SK-N-SH treated with all-trans-retinoic acid at 6 μM for 48 hours (cell line): ENCODE measurements at regions not wholly inside any gene's neighbourhood (a gene's known extent, or its start where the extent isn't known, plus 50 kb on each side); places are given as distances from the start of the nearest gene placed in this dataset.

Experiments
- ARNTL ChIP-seq: fragments of 450-650 bp; formaldehyde crosslinking; IDR thresholded peaks from 2 replicates; pipeline ENCODE4 v1.5.0; 2020; ENCODE audit warnings: low read depth, mild to moderate bottlenecking, moderate library complexity, borderline replicate concordance
- CSDC2 ChIP-seq: fragments of 250-450 bp; sonication (Bioruptor Pico); IDR thresholded peaks from 2 replicates; pipeline ENCODE4 v1.5.0; 2020; ENCODE audit warnings: mild to moderate bottlenecking, moderate library complexity
- ISL1 ChIP-seq: fragments of 250-450 bp; sonication (Bioruptor Pico); IDR thresholded peaks from 2 replicates; pipeline ENCODE4 v2.1.2; 2022; ENCODE audit warnings: mild to moderate bottlenecking, moderate library complexity
- OSR1 ChIP-seq: fragments of 250-450 bp; sonication (Bioruptor Pico); IDR thresholded peaks from 2 replicates; pipeline ENCODE4 v1.8.0; 2022; ENCODE audit warnings: moderate library complexity, mild to moderate bottlenecking, inconsistent platforms
- PPARA ChIP-seq: fragments of 250-450 bp; sonication (Bioruptor Pico); IDR thresholded peaks from 2 replicates; pipeline ENCODE4 v1.5.0; 2020; ENCODE audit warnings: mild to moderate bottlenecking, borderline replicate concordance
- RARB ChIP-seq: fragments of 250-450 bp; sonication (Bioruptor Pico); IDR thresholded peaks from 2 replicates; pipeline ENCODE4 v1.8.0; 2021; ENCODE audit warnings: mild to moderate bottlenecking, moderate library complexity
- TOX ChIP-seq: fragments of 250-450 bp; sonication (Bioruptor Pico); IDR thresholded peaks from 2 replicates; pipeline ENCODE4 v1.8.0; 2021; ENCODE audit warnings: mild to moderate bottlenecking, moderate library complexity, borderline replicate concordance
- ZFP3 ChIP-seq: fragments of 250-450 bp; sonication (Bioruptor Pico); IDR thresholded peaks from 2 replicates; pipeline ENCODE4 v1.5.0; 2020; ENCODE audit warnings: mild to moderate bottlenecking, moderate library complexity
- TF ChIP-seq, protein P1 (sequence below): fragments of 250-450 bp; sonication (Bioruptor Pico); IDR thresholded peaks from 2 replicates; pipeline ENCODE4 v1.8.0; 2020; ENCODE audit warnings: mild to moderate bottlenecking, moderate library complexity, borderline replicate concordance
- TF ChIP-seq, protein P2 (sequence below): fragments of 250-450 bp; sonication (Bioruptor Pico); IDR thresholded peaks from 2 replicates; pipeline ENCODE4 v1.8.0; 2021; ENCODE audit warnings: low read depth, mild to moderate bottlenecking, moderate library complexity, borderline replicate concordance
- TF ChIP-seq, protein P3 (sequence below): fragments of 250-450 bp; sonication (Bioruptor Pico); IDR thresholded peaks from 2 replicates; pipeline ENCODE4 v1.5.0; 2020; ENCODE audit warnings: mild to moderate bottlenecking, moderate library complexity
- TF ChIP-seq, protein P4 (sequence below): fragments of 250-450 bp; sonication (Bioruptor Pico); IDR thresholded peaks from 2 replicates; pipeline ENCODE4 v1.5.1; 2020; ENCODE audit warnings: low read depth, mild to moderate bottlenecking, moderate library complexity

DNA sequence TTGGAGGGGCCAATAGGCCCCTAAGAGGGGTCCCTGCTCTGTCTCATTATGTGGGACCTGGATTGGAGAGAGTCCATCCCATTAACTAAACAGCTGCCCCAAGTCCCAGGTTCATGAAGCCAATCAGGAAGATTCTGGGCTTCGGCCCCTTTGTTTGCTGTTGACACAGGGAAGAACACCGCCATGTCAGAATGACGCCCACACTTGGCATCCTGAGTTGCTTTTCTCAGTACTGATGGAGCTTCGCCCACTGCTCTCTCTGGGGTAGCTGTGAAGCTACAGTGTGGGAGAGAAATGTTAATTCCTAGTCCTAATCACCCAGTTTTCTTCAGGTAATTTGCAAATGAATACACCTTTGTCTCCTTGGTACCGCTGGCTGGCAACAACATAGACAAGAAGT is 264.7 kb downstream of the GLRX3 start:
- no peak for TF ChIP-seq TOX (CRISPR knock-in tag)
- TF ChIP-seq ZFP3 (CRISPR knock-in tag), result no peak
- TF ChIP-seq, protein P1, sequence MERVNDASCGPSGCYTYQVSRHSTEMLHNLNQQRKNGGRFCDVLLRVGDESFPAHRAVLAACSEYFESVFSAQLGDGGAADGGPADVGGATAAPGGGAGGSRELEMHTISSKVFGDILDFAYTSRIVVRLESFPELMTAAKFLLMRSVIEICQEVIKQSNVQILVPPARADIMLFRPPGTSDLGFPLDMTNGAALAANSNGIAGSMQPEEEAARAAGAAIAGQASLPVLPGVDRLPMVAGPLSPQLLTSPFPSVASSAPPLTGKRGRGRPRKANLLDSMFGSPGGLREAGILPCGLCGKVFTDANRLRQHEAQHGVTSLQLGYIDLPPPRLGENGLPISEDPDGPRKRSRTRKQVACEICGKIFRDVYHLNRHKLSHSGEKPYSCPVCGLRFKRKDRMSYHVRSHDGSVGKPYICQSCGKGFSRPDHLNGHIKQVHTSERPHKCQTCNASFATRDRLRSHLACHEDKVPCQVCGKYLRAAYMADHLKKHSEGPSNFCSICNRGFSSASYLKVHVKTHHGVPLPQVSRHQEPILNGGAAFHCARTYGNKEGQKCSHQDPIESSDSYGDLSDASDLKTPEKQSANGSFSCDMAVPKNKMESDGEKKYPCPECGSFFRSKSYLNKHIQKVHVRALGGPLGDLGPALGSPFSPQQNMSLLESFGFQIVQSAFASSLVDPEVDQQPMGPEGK (CRISPR knock-in tag), result no peak
- TF ChIP-seq CSDC2 (CRISPR knock-in tag), result no peak
- no peak for TF ChIP-seq ARNTL (CRISPR knock-in tag)
- TF ChIP-seq, protein P2, sequence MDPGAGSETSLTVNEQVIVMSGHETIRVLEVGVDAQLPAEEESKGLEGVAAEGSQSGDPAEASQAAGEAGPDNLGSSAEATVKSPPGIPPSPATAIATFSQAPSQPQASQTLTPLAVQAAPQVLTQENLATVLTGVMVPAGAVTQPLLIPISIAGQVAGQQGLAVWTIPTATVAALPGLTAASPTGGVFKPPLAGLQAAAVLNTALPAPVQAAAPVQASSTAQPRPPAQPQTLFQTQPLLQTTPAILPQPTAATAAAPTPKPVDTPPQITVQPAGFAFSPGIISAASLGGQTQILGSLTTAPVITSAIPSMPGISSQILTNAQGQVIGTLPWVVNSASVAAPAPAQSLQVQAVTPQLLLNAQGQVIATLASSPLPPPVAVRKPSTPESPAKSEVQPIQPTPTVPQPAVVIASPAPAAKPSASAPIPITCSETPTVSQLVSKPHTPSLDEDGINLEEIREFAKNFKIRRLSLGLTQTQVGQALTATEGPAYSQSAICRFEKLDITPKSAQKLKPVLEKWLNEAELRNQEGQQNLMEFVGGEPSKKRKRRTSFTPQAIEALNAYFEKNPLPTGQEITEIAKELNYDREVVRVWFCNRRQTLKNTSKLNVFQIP (CRISPR knock-in tag), result no peak
- TF ChIP-seq, protein P3, sequence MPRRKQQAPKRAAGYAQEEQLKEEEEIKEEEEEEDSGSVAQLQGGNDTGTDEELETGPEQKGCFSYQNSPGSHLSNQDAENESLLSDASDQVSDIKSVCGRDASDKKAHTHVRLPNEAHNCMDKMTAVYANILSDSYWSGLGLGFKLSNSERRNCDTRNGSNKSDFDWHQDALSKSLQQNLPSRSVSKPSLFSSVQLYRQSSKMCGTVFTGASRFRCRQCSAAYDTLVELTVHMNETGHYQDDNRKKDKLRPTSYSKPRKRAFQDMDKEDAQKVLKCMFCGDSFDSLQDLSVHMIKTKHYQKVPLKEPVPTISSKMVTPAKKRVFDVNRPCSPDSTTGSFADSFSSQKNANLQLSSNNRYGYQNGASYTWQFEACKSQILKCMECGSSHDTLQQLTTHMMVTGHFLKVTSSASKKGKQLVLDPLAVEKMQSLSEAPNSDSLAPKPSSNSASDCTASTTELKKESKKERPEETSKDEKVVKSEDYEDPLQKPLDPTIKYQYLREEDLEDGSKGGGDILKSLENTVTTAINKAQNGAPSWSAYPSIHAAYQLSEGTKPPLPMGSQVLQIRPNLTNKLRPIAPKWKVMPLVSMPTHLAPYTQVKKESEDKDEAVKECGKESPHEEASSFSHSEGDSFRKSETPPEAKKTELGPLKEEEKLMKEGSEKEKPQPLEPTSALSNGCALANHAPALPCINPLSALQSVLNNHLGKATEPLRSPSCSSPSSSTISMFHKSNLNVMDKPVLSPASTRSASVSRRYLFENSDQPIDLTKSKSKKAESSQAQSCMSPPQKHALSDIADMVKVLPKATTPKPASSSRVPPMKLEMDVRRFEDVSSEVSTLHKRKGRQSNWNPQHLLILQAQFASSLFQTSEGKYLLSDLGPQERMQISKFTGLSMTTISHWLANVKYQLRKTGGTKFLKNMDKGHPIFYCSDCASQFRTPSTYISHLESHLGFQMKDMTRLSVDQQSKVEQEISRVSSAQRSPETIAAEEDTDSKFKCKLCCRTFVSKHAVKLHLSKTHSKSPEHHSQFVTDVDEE, result no peak
- TF ChIP-seq PPARA (CRISPR knock-in tag), result no peak
- TF ChIP-seq ISL1 (CRISPR knock-in tag), result no peak
- TF ChIP-seq, protein P4, sequence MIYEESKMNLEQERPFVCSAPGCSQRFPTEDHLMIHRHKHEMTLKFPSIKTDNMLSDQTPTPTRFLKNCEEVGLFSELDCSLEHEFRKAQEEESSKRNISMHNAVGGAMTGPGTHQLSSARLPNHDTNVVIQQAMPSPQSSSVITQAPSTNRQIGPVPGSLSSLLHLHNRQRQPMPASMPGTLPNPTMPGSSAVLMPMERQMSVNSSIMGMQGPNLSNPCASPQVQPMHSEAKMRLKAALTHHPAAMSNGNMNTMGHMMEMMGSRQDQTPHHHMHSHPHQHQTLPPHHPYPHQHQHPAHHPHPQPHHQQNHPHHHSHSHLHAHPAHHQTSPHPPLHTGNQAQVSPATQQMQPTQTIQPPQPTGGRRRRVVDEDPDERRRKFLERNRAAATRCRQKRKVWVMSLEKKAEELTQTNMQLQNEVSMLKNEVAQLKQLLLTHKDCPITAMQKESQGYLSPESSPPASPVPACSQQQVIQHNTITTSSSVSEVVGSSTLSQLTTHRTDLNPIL (CRISPR knock-in tag), result no peak
- TF ChIP-seq RARB (CRISPR knock-in tag), result no peak
- no peak for TF ChIP-seq OSR1
